DOHH2 (cell line): ENCODE measurements at regions not wholly inside any gene's neighbourhood (a gene's known extent, or its start where the extent isn't known, plus 50 kb on each side); places are given as distances from the start of the nearest gene placed in this dataset.
"Not testable (repeated sequence)": the region's sequence is repeated elsewhere in the genome, so short reads cannot be mapped to it uniquely, and the experiment has no call there.

Experiments used
- H3F3A ChIP-seq: fragments of 200-600 bp; sonication (generic), shearing (Covaris generic); 2 replicates; pipeline ENCODE4 v1.6.0; 2016; ENCODE audit warnings: antibody characterized with exemption, mild to moderate bottlenecking; ENCODE audit not compliant: control insufficient read depth, insufficient read depth
- H3K27ac ChIP-seq: fragments of 200-600 bp; sonication (generic); 2 replicates; pipeline ENCODE4 v1.5.1; 2014; ENCODE audit warnings: low read depth, mild to moderate bottlenecking, low read length, moderate library complexity
- H3K27me3 ChIP-seq: fragments of 200-600 bp; sonication (generic); 2 replicates; pipeline ENCODE4 v1.6.1; 2014; ENCODE audit warnings: mild to moderate bottlenecking, low read length, mixed read lengths; ENCODE audit not compliant: control insufficient read depth
- H3K36me3 ChIP-seq: fragments of 200-600 bp; sonication (generic); 2 replicates; pipeline ENCODE4 v1.6.1; 2014; ENCODE audit warnings: mild to moderate bottlenecking, low read length, moderate library complexity, mixed read lengths; ENCODE audit not compliant: control insufficient read depth
- H3K4me1 ChIP-seq: fragments of 200-600 bp; sonication (generic); 2 replicates; pipeline ENCODE4 v1.6.1; 2014; ENCODE audit warnings: mild to moderate bottlenecking, low read length, mixed read lengths; ENCODE audit not compliant: control insufficient read depth
- H3K4me2 ChIP-seq: fragments of 200-600 bp; sonication (generic); 2 replicates; pipeline ENCODE4 v1.6.0; 2014; ENCODE audit warnings: mild to moderate bottlenecking, low read length, moderate library complexity
- H3K4me3 ChIP-seq: fragments of 200-600 bp; sonication (generic); 2 replicates; pipeline ENCODE4 v1.5.1; 2014; ENCODE audit warnings: mild to moderate bottlenecking, low read length, mixed read lengths
- H3K79me2 ChIP-seq: fragments of 200-600 bp; sonication (generic); 2 replicates; pipeline ENCODE4 v1.6.1; 2014; ENCODE audit warnings: mild to moderate bottlenecking, low read length, mixed read lengths; ENCODE audit not compliant: control insufficient read depth
- H3K9me2 ChIP-seq: fragments of 200-600 bp; sonication (generic); replicated peaks from 2 replicates; pipeline ENCODE4 v1.6.1; 2014; ENCODE audit warnings: mild to moderate bottlenecking, low read length, mixed read lengths; ENCODE audit not compliant: control insufficient read depth
- H3K9me3 ChIP-seq: fragments of 200-600 bp; sonication (generic); 2 replicates; pipeline ENCODE4 v1.6.1; 2014; ENCODE audit warnings: antibody characterized with exemption, low read length, mixed read lengths; ENCODE audit not compliant: control insufficient read depth, insufficient read depth
- H4K20me1 ChIP-seq: fragments of 200-600 bp; sonication (generic); 2 replicates; pipeline ENCODE4 v1.6.0; 2014; ENCODE audit warnings: low read depth, mild to moderate bottlenecking, antibody characterized with exemption, low read length, moderate library complexity; ENCODE audit not compliant: control insufficient read depth, insufficient read depth
- CTCF ChIP-seq: fragments of 200-600 bp; sonication (generic); IDR thresholded peaks from one replicate; pipeline ENCODE4 v1.5.1; 2014; ENCODE audit warnings: antibody characterized with exemption, mild to moderate bottlenecking, low read depth, low read length; ENCODE audit not compliant: poor library complexity, severe bottlenecking
- EZH2phosphoT487 ChIP-seq: fragments of 200-600 bp; sonication (generic); IDR thresholded peaks from 2 replicates; pipeline ENCODE4 v1.6.1; 2017; ENCODE audit warnings: borderline replicate concordance, mild to moderate bottlenecking, antibody characterized with exemption, low read length, moderate library complexity, mixed read lengths

- Histone ChIP-seq H3K79me2 (no peaks in the 10 kb centered on the region), H3K4me2 (no peak overlapping the region)
Observed at GRCh38 chr12:71312768-71313403, 126.7 kb upstream of the LGR5 start.

GRCh38 chr12:71311611-71312010, 128.0 kb upstream of the LGR5 start:
- not testable (repeated sequence) for H3K4me1 ChIP-seq, H3K36me3 ChIP-seq, H3K9me2 ChIP-seq, H4K20me1 ChIP-seq, H3K27ac ChIP-seq, H3K9me3 ChIP-seq, H3F3A ChIP-seq, H3K4me3 ChIP-seq, H3K79me2 ChIP-seq, H3K4me2 ChIP-seq, H3K27me3 ChIP-seq

More at GRCh38 chr12:71312768-71313403, 126.7 kb upstream of the LGR5 start:
- no peaks in the 10 kb centered on the region for H3K9me2 ChIP-seq
- H4K20me1 ChIP-seq = no peaks in the 10 kb centered on the region
- no peaks in the 10 kb centered on the region for H3K4me1 ChIP-seq
- no peaks in the 10 kb centered on the region for H3K9me3 ChIP-seq
- TF ChIP-seq CTCF = no peak
- no peaks in the 10 kb centered on the region for H3K27me3 ChIP-seq
- H3F3A ChIP-seq = no peaks in the 10 kb centered on the region
- no peak overlapping the region for H3K27ac ChIP-seq
- H3K4me3 ChIP-seq = no peak overlapping the region
- no peaks in the 10 kb centered on the region for H3K36me3 ChIP-seq

GRCh38 chr12:71306808-71307207, 132.8 kb upstream of the LGR5 start:
- H3K79me2 ChIP-seq = no peaks in the 10 kb centered on the region
- H3K36me3 ChIP-seq = no peaks in the 10 kb centered on the region
- H3K27me3 ChIP-seq = no peaks in the 10 kb centered on the region
- H3K4me3 ChIP-seq = no peak overlapping the region
- no peak overlapping the region for H3K27ac ChIP-seq
- no peaks in the 10 kb centered on the region for H3K4me1 ChIP-seq
- H3K9me2 ChIP-seq = no peaks in the 10 kb centered on the region
- no peak overlapping the region for H3K4me2 ChIP-seq
- TF ChIP-seq EZH2phosphoT487 = no peak
- no peak for TF ChIP-seq CTCF
- H3K9me3 ChIP-seq = no peaks in the 10 kb centered on the region
- H4K20me1 ChIP-seq = no peaks in the 10 kb centered on the region
- no peaks in the 10 kb centered on the region for H3F3A ChIP-seq

GRCh38 chr12:71304306-71304705, 135.3 kb upstream of the LGR5 start:
- Histone ChIP-seq H3K79me2 (no peaks in the 10 kb centered on the region), H3K4me1 (no peaks in the 10 kb centered on the region), H3F3A (no peaks in the 10 kb centered on the region), H3K36me3 (no peaks in the 10 kb centered on the region), H3K9me2 (no peaks in the 10 kb centered on the region), H3K27ac (no peak overlapping the region), H3K4me2 (no peak overlapping the region), H3K9me3 (no peaks in the 10 kb centered on the region), H3K4me3 (no peak overlapping the region), H4K20me1 (no peaks in the 10 kb centered on the region), H3K27me3 (no peaks in the 10 kb centered on the region)
- no peak for TF ChIP-seq EZH2phosphoT487
- no peak for TF ChIP-seq CTCF
